SK-N-SH (cell line): ENCODE measurements at regions not wholly inside any gene's neighbourhood (a gene's known extent, or its start where the extent isn't known, plus 50 kb on each side); places are given as distances from the start of the nearest gene placed in this dataset.

Source experiments
- ELF1 ChIP-seq: IDR thresholded peaks from 2 replicates; pipeline ENCODE4 v1.4.0; 2012
- JUND ChIP-seq: IDR thresholded peaks from 2 replicates; pipeline ENCODE4 v1.4.0; 2012
- USF2 ChIP-seq: fragments of 150-350 bp; IDR thresholded peaks from 2 replicates; pipeline ENCODE4 v1.6.1; 2017; ENCODE audit warnings: antibody characterized with exemption, low read length, low read depth, borderline replicate concordance

- no peak for TF ChIP-seq JUND
- no peak for TF ChIP-seq USF2
- TF ChIP-seq ELF1 = no peak
Observed at GRCh38 chr6:9085054-9085708, 649.8 kb upstream of the SLC35B3 start.
